Ectodermal cell (in vitro differentiated cells): ENCODE measurements at regions not wholly inside any gene's neighbourhood (a gene's known extent, or its start where the extent isn't known, plus 50 kb on each side); places are given as distances from the start of the nearest gene placed in this dataset.

Experiments
- H3K27ac ChIP-seq: 2 replicates; pipeline ENCODE4 v1.7.0; 2013; ENCODE audit warnings: mild to moderate bottlenecking, low read depth, low read length; ENCODE audit not compliant: insufficient read depth, poor library complexity, severe bottlenecking
- H3K27me3 ChIP-seq: 2 replicates; pipeline ENCODE4 v1.7.0; 2013; ENCODE audit warnings: mild to moderate bottlenecking, low read length; ENCODE audit not compliant: insufficient read depth, control insufficient read depth, poor library complexity, severe bottlenecking
- H3K36me3 ChIP-seq: one replicate; pipeline ENCODE4 v1.7.0; 2013; ENCODE audit warnings: low read length; ENCODE audit not compliant: control insufficient read depth, insufficient read depth
- H3K4me1 ChIP-seq: one replicate; pipeline ENCODE4 v1.7.0; 2013; ENCODE audit warnings: low read length; ENCODE audit not compliant: control insufficient read depth, insufficient read depth
- H3K4me3 ChIP-seq: 2 replicates; pipeline ENCODE4 v1.7.0; 2013; ENCODE audit warnings: low read depth, low read length, control low read depth; ENCODE audit not compliant: insufficient read depth
- H3K9me3 ChIP-seq: 2 replicates; pipeline ENCODE4 v1.7.0; 2013; ENCODE audit warnings: mild to moderate bottlenecking, low read length, moderate library complexity; ENCODE audit not compliant: control insufficient read depth
- WGBS, 2 experiments: methylation state at CpG; one replicate each; pipeline ENCODE4 v1.1.7; 2013; ENCODE audit warnings: missing lambda C conversion rate in 2 of 2; 5-methylcytosine and 5-hydroxymethylcytosine counted together

DNA sequence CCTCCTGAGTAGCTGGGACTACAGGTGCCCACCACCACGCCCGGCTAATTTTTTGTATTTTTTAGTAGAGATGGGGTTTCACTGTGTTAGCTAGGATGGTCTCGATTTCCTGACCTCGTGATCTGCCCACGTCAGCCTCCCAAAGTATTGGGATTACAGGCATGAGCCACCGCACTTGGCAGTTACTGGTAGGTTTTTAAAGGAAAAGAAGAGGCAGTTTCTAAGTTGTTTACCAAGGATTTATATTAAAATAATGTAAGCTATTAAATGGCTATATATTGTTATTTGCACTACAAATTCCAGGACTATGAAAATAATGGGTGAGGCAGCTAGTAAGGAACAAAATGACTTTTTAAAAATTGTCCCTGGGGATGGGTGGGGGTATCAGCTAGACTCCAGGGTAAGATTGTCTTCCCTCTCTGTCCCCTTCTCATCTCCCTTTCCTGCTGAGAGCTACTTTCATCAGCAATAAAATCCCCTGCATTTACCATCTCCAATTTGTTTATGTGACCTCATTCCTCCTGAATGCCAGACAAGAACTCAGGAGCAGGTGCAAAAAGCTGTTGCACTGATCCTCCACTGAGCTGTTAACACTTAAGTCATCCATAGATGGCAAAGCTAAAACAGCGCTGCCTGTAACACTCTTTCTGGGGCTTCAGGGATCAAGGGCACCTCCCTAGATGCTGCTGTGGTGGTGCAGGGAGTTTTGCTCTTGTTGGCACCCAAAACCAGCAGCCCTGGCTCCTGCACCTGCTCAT is 165.2 kb downstream of the ZPLD1 start:
- Histone ChIP-seq H3K27me3 (no peaks in the 10 kb centered on the region), H3K9me3 (no peaks in the 10 kb centered on the region), H3K36me3 (no peaks in the 10 kb centered on the region), H3K4me3 (no peak overlapping the region), H3K4me1 (no peaks in the 10 kb centered on the region), H3K27ac (no peak overlapping the region)
- 94 to 98% methylated on average over 6 to 7 of the region's 7 CpGs for WGBS, 2 experiments

DNA sequence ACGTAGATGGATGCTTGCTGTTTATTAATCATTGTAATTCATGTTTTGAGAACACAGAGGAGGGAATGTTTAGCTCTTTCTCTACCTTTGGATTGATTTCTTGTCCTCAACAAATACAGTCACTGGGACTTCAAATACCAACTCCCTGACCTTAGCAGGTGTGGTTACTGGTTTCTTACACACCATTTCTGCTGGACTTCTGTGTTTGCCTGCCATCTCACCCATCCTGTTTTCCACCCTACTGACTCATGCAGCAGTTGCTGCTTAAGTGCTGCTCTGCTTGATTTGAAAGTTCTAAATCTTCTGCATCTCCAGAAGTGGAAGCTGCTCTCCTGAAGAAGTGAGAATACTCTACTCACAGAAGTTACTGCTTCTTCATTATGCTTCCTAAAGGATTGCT is 170.3 kb downstream of the ZPLD1 start:
- WGBS, 2 experiments: 100% methylated on average over 1 of the region's 1 CpG; no CpG with 5 or more reads in 1 of the 2 experiments
- no peaks in the 10 kb centered on the region for H3K27me3 ChIP-seq
- no peaks in the 10 kb centered on the region for H3K4me1 ChIP-seq

DNA sequence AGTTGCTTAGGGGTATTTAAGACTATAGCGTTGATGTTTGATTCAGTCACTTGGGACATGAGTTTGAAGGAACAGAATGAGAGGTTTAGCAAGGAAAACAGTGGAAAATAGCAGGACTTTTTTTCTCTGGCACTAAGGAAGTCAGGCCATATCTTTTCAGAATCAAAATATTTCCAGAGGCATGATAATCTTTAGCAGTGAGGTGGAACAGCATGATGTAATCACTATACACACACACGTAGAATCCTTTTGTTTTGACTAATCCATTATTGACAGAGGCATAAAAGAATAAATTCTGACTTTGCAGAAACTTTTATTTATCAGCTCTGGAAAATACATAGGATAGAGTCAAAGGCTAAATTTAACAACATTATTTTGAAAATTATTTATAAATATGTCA is 174.1 kb downstream of the ZPLD1 start:
- WGBS, 2 experiments: 100% methylated on average over 1 of the region's 2 CpGs
- no peaks in the 10 kb centered on the region for H3K4me1 ChIP-seq
- no peaks in the 10 kb centered on the region for H3K36me3 ChIP-seq
- H3K27me3 ChIP-seq: no peaks in the 10 kb centered on the region
- no peaks in the 10 kb centered on the region for H3K9me3 ChIP-seq
- no peak overlapping the region for H3K27ac ChIP-seq
- H3K4me3 ChIP-seq: no peak overlapping the region

More for the DNA sequence above, 170.3 kb downstream of the ZPLD1 start:
- Histone ChIP-seq H3K4me3 (no peak overlapping the region), H3K36me3 (no peaks in the 10 kb centered on the region), H3K9me3 (no peaks in the 10 kb centered on the region), H3K27ac (no peak overlapping the region)

DNA sequence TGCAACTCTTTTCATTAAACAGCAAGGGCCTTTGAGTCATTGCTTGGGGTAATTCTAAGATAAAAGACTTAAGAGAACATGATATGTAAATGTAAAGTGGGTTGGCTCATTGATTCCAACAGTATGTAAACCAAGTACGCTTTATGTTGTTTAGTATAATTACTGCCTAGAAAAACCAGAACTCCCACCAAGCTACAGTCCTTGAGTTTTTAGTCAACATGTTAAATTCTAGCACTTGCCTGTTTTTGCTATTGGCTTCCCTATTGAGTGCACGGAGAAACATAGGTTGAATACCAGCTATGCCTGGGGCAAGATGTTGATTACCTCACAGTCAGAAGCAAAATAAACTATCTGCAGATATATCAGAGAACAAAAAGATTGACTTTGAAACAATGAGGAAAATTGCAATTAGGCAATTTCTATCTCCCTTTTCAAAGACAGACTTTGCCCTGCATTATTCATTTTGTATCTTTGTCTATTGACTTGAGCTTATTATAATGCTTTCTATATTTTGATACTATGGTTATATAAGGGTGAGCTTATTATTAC is 179.3 kb downstream of the ZPLD1 start:
- Histone ChIP-seq H3K9me3 (no peaks in the 10 kb centered on the region), H3K36me3 (no peaks in the 10 kb centered on the region), H3K27ac (no peak overlapping the region), H3K27me3 (no peaks in the 10 kb centered on the region), H3K4me1 (no peaks in the 10 kb centered on the region), H3K4me3 (no peak overlapping the region)
- WGBS, 2 experiments: 67 to 88% methylated on average over 1 to 2 of the region's 2 CpGs

DNA sequence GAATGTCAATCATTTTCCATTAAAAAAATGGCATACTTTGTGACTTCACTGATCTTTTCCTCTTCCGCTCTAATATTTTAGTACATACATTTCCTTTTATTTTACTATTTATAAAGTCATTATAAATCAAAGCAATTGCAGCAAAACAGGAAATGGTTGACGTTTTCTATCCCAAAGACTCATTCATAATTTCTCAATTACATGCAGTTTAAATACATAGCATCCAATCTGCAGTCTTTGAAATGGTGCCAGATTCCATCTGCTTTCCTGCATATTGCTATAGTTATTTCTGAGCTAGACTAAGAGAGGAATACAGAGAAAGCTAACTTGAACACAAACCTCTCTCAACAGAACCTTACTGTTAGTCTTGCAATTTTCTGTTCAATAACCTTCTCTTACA is 179.8 kb downstream of the ZPLD1 start:
- WGBS, 2 experiments: 86 to 89% methylated on average over 1 to 2 of the region's 2 CpGs
- no peaks in the 10 kb centered on the region for H3K9me3 ChIP-seq
- no peaks in the 10 kb centered on the region for H3K27me3 ChIP-seq
- no peak overlapping the region for H3K4me3 ChIP-seq
- no peaks in the 10 kb centered on the region for H3K36me3 ChIP-seq
- no peaks in the 10 kb centered on the region for H3K4me1 ChIP-seq
- H3K27ac ChIP-seq: no peak overlapping the region

DNA sequence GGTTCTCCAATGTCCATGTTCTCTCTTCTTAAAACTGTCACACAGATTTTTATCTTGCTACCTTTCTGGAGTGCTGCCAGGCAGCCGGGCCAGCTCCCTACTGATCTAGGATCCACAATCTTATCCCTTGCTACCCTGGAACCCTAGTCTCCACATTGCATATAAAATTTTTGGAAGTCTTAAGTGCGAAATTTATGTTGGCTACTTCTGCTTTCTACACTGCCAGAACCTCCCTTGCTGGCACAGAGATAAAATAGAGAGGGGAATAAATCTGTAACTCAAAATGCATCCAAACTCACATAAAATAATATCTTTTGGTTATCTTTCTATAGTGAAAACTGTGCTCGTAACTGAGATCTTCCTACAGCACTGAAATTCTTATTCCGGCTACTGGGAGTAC is 182.6 kb downstream of the ZPLD1 start:
- H3K4me3 ChIP-seq: no peak overlapping the region
- 95 to 100% methylated on average over 1 to 4 of the region's 4 CpGs for WGBS, 2 experiments
- no peak overlapping the region for H3K27ac ChIP-seq
- H3K9me3 ChIP-seq: no peaks in the 10 kb centered on the region
- no peaks in the 10 kb centered on the region for H3K27me3 ChIP-seq
- H3K4me1 ChIP-seq: no peaks in the 10 kb centered on the region
- H3K36me3 ChIP-seq: no peaks in the 10 kb centered on the region

DNA sequence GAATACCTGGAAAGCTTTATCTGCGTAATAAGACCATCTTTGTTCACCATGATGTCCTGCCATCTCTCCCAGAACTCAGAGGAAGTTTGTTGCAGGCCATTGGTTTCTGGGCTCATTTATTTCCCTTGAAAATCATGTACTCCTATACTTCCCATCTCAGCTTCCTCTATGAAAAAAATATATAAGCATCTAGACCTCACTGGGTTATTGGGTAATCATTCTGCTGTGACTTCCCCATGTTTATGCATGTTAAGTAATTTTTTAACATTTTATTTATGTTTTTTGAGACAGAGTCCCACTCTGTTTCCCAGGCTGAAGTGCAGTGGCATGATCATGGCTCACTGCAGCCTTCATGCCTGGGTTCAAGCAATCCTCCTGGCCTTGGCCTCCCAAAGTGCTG is 184.5 kb downstream of the ZPLD1 start:
- H3K27me3 ChIP-seq: no peaks in the 10 kb centered on the region
- no peaks in the 10 kb centered on the region for H3K36me3 ChIP-seq
- no peak overlapping the region for H3K27ac ChIP-seq
- no peaks in the 10 kb centered on the region for H3K9me3 ChIP-seq
- H3K4me3 ChIP-seq: no peak overlapping the region
- no peaks in the 10 kb centered on the region for H3K4me1 ChIP-seq
- WGBS, 2 experiments: 86 to 90% methylated on average over 1 of the region's 1 CpG

DNA sequence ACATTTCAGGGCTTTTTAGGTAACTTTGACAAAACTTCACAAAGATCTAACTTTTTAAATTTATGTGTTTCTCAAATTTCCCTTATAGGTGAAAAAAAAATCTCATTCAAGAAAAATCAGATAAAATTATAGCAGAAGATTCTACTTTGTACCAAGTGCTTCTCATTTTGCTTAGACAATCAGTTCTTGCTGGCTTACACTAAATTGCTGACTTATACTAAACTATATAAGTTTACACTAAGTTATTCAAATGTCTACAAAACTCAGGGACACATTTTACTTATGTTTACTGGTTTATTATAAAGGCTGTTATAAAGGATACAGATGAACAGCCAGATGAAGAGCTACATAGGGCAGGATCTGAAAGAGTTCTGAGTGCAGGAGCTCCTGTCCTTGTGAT is 195.1 kb downstream of the ZPLD1 start:
- H3K27me3 ChIP-seq: no peaks in the 10 kb centered on the region

DNA sequence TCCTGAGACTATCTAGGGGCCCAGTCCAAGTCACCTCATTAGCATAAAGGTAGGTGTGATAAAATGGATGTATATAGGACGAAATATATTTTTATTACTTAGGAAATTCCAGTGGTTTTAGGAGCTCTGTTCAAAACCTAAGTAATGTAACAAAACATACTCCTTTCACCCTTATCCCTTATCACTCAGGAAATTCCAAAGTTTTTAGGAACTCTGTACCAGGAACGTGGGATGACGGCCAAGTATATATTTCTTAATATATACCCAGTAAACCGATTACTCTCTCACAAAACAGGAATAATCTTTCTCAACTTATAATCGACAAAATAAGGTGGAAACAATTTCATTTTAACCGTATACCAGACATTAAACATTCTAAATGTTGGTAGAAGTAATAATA is 195.7 kb downstream of the ZPLD1 start:
- no peaks in the 10 kb centered on the region for H3K36me3 ChIP-seq
- H3K4me3 ChIP-seq: no peak overlapping the region
- H3K27me3 ChIP-seq: no peaks in the 10 kb centered on the region
- 93 to 95% methylated on average over 4 of the region's 6 CpGs for WGBS, 2 experiments
- H3K9me3 ChIP-seq: no peaks in the 10 kb centered on the region
- H3K4me1 ChIP-seq: no peaks in the 10 kb centered on the region
- H3K27ac ChIP-seq: no peak overlapping the region

More for the DNA sequence above, 195.1 kb downstream of the ZPLD1 start:
- no peaks in the 10 kb centered on the region for H3K36me3 ChIP-seq
- H3K27ac ChIP-seq: no peak overlapping the region
- no peak overlapping the region for H3K4me3 ChIP-seq
- H3K4me1 ChIP-seq: no peaks in the 10 kb centered on the region
- H3K9me3 ChIP-seq: no peaks in the 10 kb centered on the region

DNA sequence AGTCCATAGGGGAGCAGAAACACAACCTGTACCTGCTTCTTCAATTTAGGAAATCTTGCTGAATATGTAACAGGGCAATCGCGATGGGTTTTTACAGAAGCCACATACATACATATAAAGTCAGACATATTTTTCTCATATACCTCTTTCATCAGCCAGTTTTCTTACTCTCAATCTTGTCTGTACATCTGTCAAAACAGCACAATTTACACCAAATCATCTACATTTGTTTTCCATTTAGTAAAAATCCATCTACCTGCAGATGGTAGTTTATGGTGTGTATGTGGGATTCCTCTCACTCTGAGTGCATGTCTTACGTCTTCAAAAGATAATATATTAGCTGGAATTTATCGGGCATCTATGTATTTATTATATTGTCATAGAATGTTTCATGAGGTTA is 208.7 kb downstream of the ZPLD1 start:
- no peak overlapping the region for H3K27ac ChIP-seq
- no peak overlapping the region for H3K4me3 ChIP-seq
- H3K4me1 ChIP-seq: no peaks in the 10 kb centered on the region
- 88 to 91% methylated on average over 3 to 4 of the region's 4 CpGs for WGBS, 2 experiments
- no peaks in the 10 kb centered on the region for H3K9me3 ChIP-seq
- H3K27me3 ChIP-seq: no peaks in the 10 kb centered on the region
- H3K36me3 ChIP-seq: no peaks in the 10 kb centered on the region
